ENCODE measurements at regions not wholly inside any gene's neighbourhood (a gene's known extent, or its start where the extent isn't known, plus 50 kb on each side); places are given as distances from the start of the nearest gene placed in this dataset.

DNA sequence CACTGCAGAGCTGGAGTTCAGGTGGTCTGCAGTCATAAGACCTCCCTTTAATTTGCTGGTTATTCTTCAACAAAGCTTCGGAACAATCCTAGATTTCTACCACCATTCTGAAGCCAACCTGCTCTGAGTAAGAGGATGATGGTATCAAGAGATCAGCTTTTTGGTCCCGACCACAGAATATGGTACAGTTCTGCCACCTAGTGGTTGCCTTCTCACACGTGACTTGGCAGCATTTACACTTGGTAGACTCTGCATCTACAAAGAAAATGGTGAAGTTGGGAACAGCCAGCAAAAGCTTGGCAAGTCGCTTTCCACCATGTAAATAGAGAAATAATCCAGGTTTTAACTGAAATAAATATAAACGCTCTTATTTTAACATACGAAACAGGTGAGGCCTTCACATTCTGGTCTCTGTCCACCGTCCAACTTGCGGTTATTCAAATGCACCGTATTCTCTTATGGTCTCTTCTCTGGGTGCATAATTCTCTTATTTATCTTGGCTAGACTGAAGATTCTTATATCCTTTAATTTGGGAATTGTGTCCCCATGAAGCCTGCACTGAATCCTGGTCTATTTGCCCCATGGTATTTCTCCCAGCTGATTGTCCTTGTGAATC is 173.9 kb upstream of the GRM3 start (continued):
- TF ChIP-seq CTCF (IDR thresholded peaks at IDR 0.05 in 2 of 3, conservative IDR thresholded peaks at IDR 0.05 in 1 of 3; ENCODE audit: insufficient read depth in 2 of 3, low read depth in 1 of 3, low read length in 3 of 3), result peak; percentile 56 to 81 (median 71)
- TF ChIP-seq, protein P1, sequence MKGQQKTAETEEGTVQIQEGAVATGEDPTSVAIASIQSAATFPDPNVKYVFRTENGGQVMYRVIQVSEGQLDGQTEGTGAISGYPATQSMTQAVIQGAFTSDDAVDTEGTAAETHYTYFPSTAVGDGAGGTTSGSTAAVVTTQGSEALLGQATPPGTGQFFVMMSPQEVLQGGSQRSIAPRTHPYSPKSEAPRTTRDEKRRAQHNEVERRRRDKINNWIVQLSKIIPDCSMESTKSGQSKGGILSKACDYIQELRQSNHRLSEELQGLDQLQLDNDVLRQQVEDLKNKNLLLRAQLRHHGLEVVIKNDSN (CRISPR knock-in tag; IDR thresholded peaks at IDR 0.05), result peak; percentile 73
- TF ChIP-seq GATA2 (CRISPR knock-in tag; IDR thresholded peaks at IDR 0.05), result peak; percentile 62; the same call in 1 of the 2 replicates
- TF ChIP-seq CBFA2T2 (conservative IDR thresholded peaks at IDR 0.05), result 0 out of 2 replicates have a peak, but pooled peaks have one; percentile 17
- TF ChIP-seq NFE2 (IDR thresholded peaks at IDR 0.05; ENCODE audit: low read depth), result peak; percentile 59
- TF ChIP-seq, protein P2, sequence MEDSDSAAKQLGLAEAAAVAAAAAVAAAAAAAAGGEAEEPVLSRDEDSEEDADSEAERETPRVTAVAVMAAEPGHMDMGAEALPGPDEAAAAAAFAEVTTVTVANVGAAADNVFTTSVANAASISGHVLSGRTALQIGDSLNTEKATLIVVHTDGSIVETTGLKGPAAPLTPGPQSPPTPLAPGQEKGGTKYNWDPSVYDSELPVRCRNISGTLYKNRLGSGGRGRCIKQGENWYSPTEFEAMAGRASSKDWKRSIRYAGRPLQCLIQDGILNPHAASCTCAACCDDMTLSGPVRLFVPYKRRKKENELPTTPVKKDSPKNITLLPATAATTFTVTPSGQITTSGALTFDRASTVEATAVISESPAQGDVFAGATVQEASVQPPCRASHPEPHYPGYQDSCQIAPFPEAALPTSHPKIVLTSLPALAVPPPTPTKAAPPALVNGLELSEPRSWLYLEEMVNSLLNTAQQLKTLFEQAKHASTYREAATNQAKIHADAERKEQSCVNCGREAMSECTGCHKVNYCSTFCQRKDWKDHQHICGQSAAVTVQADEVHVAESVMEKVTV (CRISPR knock-in tag; IDR thresholded peaks at IDR 0.05), result peak; percentile 48; the same call in 1 of the 2 replicates
- peak; percentile 96 for TF ChIP-seq BHLHE40 (IDR thresholded peaks at IDR 0.05; ENCODE audit: low read length)
- TF ChIP-seq USF2 (CRISPR knock-in tag; IDR thresholded peaks at IDR 0.05), result peak; percentile 75
- TF ChIP-seq SMC3 (conservative IDR thresholded peaks at IDR 0.05; ENCODE audit: insufficient read depth, low read depth, low read length), result peak; percentile 53
- TF ChIP-seq ZMIZ1 (IDR thresholded peaks at IDR 0.05; ENCODE audit: low read depth in 2 of 2, low read length in 2 of 2), result no peak
- TF ChIP-seq, protein P3, sequence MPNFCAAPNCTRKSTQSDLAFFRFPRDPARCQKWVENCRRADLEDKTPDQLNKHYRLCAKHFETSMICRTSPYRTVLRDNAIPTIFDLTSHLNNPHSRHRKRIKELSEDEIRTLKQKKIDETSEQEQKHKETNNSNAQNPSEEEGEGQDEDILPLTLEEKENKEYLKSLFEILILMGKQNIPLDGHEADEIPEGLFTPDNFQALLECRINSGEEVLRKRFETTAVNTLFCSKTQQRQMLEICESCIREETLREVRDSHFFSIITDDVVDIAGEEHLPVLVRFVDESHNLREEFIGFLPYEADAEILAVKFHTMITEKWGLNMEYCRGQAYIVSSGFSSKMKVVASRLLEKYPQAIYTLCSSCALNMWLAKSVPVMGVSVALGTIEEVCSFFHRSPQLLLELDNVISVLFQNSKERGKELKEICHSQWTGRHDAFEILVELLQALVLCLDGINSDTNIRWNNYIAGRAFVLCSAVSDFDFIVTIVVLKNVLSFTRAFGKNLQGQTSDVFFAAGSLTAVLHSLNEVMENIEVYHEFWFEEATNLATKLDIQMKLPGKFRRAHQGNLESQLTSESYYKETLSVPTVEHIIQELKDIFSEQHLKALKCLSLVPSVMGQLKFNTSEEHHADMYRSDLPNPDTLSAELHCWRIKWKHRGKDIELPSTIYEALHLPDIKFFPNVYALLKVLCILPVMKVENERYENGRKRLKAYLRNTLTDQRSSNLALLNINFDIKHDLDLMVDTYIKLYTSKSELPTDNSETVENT (CRISPR knock-in tag; IDR thresholded peaks at IDR 0.05), result no peak

Data from K562 (cell line).